Right renal pelvis (tissue), 4 donors: ENCODE measurements at regions not wholly inside any gene's neighbourhood (a gene's known extent, or its start where the extent isn't known, plus 50 kb on each side); places are given as distances from the start of the nearest gene placed in this dataset.
"Not testable (repeated sequence)": the region's sequence is repeated elsewhere in the genome, so short reads cannot be mapped to it uniquely, and the experiment has no call there.

ENCODE experiments used
- DNase-seq, 4 donors: peaks; one replicate each; pipeline ENCODE4 v3.0.0-alpha.2; 2013; ENCODE audit warnings: low read depth in 4 of 4, low spot score in 3 of 4, missing footprints in 1 of 4

DNA sequence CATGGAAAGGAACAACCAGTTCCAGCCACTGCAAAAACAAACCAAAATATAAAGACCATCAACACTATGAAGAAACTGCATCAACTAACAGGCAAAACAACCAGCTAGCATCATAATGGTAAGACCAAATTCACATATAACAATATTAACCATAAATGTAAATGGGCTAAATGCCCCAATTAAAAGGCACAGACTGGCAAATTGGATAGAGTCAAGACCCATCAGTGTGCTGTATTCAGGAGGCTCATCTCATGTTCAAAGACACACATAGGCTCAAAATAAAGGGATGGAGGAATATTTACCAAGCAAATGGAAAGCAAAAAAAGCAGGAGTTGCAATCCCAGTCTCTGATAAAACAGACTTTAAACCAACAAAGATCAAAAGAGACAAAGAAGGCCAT lies 89.7 kb upstream of the SETMAR start:
- DNase-seq: not testable (repeated sequence)

DNA sequence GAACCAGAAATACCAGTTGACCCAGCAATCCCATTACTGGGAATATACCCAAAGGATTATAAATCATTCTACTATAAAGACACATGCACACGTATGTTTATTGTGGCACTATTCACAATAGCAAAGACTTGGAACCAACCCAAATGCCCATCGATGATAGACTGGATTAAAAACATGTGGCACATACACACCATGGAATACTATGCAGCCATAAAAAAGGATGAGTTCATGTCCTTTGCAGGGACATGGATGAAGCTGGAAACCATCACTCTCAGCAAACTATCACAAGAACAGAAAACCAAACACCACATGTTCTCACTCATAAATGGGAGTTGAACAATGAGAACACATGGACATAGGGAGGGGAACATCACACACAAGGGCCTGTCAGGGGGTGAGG lies 86.2 kb upstream of the SETMAR start:
- not testable (repeated sequence) for DNase-seq

DNA sequence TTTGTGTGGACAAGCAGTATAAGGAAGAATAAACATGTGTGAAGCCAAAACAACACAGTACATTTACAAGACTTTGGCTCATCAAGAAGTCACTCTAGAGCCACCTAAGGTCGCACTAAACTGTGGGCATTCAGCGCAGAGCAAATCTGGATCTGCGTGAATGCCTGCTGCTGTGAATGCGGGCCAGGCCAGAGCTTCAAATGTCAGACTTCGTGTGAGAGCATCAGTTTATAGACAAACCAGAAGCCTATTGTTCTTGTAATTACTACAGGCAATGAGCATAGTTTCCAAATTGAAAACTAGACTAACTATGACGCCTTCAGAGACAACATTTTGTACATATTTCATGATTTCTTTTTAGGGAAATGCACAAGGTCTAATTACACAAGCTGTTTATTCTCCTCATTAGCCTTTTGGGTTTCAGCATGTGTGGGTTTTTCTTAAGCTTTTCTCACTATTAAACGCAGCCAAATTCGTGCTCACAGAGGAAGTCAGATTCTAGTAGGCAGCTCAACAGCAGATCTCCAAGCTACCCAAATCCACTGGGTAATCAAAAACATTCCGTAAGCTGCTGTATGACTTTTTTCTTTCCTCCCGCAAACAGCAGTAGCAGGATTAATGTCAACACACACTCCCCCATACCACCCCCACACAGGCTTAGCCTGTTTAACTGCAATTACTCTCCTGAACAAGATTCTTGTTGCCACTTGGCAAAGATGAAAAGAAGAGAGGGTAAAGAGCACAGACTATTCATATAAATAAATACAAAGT lies 84.5 kb upstream of the SETMAR start:
- DNase-seq: peak; percentile 10 to 38 (median 22)

DNA sequence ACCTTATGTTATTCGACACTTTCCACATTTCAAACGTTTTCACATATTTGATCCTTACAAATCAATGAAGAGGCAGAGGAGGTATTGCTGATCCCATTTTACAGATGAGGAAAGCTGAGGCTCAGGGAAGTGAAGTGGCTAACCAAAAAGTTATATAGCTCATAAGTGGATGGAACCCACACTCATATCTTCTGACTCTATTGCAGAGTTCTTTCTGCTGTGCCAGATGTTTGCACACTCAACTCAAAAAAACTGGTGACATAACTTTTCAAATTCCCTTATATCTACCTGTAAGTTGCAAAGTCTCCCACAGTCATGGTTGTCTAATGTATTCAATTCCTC lies 84.0 kb upstream of the SETMAR start:
- no peak for DNase-seq

DNA sequence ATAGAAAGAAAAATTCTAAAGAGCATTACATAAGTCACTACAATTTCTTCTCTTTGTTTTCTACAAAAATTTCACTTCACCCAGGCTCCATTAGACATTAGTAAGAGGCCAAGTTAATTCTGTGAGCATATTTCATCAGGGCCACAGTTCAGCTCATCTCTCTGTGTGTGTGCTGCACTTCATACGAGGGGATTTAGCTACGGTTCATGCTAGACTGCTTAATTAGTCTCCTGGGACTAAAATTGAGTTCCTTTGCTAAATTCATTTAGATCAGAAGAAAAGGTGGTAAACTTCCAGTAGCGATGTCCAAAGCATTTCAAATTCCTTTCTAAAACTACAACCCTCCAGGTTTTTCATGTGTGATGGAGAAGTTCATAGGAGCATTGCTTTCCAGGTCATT lies 83.1 kb upstream of the SETMAR start:
- DNase-seq: no peak

DNA sequence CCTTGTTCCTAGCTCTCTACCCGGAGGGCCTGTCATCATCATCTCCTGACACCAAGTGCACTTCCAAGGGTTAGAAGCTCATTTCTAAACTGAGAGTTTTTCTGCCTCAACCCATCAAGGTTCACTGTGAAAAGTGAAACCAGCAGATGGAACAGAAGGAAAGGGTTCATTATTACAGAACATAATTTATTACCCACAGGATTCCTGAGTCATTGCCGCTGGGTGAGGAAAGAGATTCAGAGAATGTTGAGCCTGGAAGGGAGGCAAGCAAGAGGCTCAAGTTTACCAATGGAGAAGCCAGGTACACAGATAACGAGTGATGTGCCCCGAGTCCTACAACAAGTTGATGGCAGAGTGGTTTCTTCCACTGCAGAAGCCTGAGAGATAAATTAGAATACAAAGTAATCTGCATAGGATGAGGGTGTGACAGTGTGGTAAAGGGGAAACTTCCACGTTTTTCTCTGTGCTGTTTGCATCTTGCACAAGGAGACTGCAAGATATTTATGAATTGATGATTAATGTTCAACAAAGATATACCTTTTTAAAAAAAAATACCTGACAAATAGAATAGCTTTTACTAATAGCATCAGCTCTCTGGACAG lies 80.5 kb upstream of the SETMAR start:
- DNase-seq: no peak

DNA sequence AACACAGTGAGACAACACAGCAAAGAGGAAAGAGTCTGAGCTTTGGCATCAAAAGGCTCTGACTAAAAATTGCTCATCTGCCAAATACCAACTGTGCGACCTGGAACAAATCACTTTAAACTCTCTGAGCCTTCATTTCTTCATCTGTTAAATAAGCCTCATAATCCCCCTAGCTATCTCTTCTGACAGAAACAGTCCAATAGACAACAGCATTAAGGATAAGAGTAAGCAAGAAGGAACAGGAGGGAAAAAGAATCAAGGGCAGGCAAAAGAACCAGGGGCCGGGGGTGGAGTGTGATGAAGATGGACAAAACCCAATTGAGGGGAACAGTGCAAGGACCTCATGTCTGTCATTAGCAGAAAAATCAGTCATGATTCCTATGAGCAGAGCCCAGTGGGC lies 79.4 kb upstream of the SETMAR start:
- DNase-seq: no peak

DNA sequence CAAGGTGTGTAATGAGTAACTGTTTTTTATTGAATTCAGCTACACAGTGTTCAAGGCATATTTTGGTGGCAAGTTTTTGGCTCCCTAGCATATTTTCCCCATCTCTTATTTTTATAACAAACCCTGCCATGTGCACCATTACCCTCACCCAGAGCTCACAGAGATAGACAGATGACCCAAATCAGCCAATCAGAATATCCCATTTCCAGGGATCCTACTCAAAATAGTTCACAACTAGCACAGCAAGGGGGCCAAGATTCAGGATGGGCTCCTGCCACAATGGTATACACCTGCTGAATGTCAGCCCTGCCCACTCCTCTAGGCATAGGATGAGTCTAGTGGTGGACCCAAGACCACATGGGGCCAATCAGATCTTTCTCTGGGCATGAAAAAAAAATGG lies 78.8 kb upstream of the SETMAR start:
- no peak for DNase-seq

DNA sequence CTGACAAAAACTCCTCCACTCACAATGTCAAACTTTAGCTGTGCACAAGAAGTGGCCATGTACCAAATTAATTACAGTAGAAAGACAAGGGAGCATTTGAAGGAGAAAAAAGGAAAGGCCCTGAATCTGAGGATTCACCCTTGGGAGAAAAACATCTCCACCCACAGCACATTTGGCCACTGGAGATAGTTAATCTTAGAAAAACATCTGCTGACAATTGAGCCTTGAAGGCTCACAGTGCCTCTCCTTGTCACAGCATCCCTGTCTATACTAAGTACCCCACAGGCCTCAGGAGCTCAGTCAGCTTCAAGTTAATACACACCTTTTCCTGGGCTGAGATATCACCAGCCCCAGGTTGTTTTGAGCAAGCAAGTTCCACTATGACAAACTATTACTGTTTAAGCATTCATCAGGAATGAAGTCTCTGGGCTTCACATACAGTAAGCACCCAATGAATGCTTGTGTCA lies 78.1 kb upstream of the SETMAR start:
- no peak for DNase-seq

DNA sequence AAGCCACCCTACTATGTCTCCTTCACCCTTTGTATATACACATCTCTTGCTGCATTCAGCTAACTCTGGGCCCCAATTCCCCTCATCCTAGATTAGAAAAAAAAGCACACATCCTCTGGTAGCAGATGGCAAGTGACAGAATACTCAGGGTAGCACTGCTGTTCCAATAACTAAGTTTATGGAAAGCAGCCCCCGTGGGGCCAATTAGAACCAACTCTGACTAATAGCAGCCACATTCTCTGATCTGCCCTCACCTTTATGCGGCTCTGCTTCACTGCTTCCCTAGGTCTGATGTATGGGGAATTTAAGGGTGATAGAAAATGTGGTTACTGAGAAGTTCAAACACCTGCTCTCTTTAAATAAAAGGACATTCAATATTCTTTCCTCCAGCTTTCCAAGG lies 74.9 kb upstream of the SETMAR start:
- no peak for DNase-seq

DNA sequence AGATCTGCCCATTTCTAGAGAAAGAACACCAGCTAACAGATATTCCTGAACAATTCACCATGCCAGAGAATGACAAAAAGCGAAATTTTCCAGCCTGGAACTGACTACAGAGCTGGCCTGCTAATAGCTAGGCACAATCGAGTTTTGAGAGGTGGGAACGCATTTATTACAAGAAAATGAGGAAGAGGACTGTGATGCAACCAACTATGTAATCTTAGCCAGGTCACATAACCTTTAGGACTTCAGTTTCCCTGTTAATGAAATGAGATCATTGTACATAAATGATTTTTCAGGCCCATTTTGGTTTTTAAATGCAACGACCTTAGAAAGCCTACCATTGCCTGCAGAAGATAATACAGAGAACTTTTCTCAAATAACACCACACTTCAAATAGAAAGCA lies 72.1 kb upstream of the SETMAR start:
- no peak for DNase-seq

DNA sequence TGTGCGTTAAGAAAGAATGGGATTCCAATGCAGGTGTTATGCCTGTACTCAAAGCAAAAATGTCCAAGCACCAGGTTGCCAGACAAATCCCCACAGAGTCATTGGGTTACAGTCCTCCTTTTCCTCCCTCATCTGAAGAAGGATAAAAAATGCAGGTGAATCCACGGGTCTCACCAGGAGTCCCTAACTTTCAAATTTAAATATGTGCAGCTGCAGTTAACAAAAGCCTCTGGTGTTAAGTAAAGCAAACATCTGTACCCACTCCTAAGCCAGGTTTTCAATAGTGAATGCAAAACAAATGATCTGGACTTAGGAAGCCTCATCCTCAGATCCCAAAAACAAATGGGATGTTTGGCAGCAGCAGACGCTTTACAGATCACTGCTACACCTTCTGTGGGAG lies 70.4 kb upstream of the SETMAR start:
- DNase-seq: no peak

DNA sequence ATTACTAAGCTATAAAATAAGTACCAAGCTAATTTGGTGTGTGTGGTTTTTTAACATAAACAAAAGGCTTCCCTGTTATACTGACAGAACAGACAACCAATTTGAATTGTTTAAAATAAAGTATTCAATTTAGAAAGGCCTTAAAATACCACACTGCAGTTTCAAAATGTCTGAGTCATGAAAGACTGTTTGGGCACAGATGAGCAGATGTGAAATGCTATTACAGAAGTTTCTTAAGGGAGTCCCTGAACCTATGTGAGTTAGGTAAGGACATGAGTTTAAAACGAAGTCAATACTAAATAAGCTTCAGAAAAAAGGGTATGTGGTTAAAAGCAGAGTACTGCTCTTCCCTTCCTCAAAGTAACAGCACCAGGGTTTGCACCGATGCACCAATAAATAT lies 69.7 kb upstream of the SETMAR start:
- no peak for DNase-seq

DNA sequence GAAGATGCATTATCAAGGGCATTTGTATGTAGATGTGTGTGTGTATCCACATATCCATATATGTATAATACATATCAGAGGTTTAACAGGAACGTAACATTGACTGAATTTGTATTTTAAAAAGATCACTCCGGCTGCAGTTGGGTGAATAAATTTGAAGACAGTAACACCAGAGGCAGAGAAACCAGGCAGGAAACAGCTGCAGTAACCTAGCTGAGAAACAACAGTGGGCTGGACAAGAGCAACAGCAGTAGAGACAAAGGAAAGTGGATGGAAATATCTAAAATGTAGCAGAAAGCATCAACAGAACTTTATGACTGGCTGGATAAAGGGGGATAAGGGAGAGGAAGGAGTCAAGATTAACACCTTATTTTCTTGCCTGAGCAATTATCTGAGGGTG lies 68.3 kb upstream of the SETMAR start:
- DNase-seq: no peak

DNA sequence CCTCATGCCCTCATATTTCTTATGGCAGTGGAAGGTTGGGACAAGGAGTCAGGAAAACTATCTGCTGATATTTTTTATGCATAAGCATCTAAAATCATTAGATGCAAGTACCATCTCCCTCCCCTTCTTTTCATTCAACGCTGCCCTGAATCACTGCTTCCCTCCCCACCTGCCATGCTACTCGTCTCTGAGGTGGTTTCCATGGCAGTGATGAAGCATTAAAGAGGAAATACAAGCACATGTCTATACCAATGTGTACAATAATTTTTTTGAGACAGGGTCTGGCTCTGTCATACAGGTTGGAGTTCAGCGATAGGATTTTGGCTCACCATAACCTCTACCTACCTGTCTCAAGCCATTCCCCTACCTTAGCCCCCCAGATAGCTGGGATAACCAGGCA lies 67.5 kb upstream of the SETMAR start:
- no peak for DNase-seq

DNA sequence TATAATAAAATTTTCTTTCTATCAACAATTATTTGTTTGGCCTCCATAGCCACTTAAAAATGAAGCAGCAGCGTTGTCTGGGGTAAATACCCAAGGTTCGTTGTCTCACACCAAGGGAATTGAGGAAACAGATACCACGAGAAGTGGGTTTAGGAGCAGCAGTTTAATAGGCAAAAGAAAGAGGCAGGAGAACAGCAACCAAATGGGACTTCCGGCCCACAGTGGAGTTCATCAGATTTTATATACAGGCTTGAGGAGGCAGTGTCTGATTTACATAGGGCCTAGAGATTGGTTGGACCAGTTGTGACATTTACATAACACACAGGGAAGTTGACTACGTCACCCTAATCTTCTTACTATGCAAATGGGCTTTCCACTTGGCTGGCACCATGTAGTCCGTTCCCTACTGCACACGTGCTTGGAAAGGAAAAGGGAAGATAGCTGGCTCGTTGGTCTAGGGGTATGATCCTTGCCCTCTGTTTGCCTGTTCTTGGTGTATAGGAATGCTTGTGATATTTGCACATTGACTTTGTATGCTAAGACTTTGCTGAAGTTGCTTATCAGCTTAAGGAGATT lies 61.5 kb upstream of the SETMAR start:
- DNase-seq: no peak

DNA sequence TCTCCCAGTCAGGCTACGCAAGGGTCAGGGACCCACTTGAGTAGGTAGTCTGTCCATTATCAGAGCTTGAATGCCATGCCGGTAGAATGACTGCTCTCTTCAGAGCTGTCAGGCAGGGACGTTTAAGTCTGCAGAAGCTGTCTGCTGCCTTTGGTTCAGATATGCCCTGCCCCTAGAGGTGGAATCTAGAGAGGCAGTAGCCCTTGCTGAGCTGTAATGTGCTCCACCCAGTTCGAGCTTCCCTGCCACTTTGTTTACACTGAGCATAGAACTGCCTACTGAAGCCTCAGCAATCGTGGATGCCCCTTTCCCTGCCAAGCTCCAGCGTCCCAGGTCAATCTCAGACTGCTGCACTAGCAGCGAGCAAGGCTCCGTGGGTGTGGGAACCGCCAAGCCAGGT lies 57.5 kb upstream of the SETMAR start:
- DNase-seq: no peak

DNA sequence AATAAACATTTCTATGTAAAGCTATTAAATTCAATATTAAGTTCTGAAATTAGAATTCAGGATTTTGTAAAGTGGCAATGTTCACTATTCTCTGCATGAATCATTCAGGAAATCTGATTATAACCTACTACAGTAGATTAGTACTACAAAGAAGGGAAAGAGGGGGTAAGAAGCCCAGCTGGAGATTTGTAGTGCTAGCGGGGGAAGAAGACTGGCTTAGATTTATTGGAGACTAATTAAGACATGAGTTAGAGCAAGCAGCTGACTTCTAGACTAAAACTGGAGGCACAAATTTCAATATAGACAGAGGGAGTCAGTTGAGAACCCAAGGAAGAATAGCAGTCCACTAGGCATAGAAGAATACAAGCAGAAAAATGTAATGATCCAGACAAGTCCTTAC lies 55.8 kb upstream of the SETMAR start:
- no peak for DNase-seq

DNA sequence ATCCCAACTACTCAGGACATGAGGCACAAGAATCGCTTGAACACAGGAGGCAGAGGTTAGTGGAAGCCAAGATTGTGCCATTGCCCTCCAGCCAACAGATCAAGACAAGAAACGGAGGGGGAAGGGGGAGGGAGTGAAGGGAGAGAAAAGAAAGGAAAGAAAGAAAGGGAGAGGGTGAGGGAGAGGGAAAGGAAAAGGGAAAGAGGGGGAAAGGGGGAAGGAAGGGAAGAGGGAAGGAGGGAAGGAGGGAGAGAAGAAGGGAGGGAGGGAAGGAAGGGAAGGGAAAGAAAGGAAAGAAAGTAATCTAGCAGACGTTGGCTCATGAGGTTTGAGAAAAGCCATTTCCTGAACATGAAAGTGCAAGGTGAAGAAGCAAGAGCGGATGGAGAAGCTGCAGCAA lies 53.1 kb upstream of the SETMAR start:
- no peak for DNase-seq

DNA sequence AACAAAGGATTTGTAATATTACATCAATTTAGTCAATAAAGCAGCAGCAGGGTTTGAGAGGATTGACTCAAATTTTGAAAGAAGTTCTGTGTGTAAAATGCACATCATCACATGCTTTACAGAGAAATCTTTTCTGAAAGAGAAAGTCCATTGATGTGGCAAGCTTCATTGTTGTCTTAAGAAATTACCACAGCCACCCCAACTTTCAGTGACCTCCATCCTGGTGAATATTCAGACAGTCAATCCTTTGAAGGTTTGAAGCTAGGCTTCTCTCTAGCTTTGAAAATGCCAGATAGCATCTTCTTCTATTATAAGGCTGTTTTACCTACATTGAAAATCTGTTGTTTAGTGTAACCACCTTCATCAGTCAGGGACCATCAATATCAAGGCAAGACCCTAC lies 51.8 kb upstream of the SETMAR start:
- no peak for DNase-seq

DNA sequence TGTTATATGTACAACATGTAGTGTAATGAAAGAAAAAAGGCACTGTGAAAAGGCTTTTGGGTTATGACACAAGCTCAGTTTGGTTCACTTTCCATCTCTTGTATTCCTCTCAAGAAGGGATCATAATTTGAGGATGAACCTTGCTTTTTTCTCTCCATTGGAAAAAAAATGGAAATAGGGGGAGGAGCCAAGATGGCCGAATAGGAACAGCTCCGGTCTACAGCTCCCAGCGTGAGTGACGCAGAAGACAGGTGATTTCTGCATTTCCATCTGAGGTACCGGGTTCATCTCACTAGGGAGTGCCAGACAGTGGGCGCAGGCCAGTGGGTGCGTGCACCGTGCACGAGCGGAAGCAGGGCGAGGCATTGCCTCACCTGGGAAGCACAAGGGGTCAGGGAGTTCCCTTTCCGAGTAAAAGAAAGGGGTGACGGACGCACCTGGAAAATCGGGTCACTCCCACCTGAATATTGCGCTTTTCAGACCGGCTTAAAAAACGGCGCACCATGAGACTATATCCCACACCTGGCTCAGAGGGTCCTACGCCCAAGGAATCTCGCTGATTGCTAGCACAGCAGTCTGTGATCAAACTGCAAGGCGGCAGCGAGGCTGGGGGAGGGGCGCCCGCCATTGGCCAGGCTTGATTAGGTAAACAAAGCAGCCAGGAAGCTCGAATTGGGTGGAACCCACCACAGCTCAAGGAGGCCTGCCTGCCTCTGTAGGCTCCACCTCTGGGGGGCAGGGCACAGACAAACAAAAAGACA lies 49.9 kb upstream of the SETMAR start:
- not testable (repeated sequence) for DNase-seq
